NCI-H1694 (cell line): ENCODE measurements at regions not wholly inside any gene's neighbourhood (a gene's known extent, or its start where the extent isn't known, plus 50 kb on each side); places are given as distances from the start of the nearest gene placed in this dataset.
A peak's percentile ranks its signal among the peaks of the same experiment; 100 is the strongest.

ENCODE experiments used
- DNase-seq: peaks from one replicate; lab custom pipeline; 2025; lab: John Stamatoyannopoulos, UW

DNA sequence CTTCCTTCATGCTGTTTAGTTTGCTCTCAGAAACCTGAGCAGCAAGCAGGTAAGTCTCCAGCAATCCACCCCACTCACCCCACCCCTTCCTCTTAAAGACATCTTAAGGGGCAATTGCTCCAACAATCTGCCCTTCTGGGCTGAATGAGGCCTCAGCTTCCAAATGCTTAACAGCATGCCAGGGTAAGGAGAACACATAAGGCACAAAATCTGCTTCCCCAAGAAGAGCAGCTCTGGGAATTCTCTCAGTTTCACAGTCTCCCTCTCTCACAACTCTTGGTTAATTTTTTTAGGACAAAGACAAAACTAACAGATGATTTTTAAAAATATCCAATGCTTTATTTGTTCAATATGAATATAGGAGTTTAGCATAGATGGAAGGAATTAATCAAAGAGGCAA, 288.9 kb upstream of the CCDC196 start:
- no peak for DNase-seq

DNA sequence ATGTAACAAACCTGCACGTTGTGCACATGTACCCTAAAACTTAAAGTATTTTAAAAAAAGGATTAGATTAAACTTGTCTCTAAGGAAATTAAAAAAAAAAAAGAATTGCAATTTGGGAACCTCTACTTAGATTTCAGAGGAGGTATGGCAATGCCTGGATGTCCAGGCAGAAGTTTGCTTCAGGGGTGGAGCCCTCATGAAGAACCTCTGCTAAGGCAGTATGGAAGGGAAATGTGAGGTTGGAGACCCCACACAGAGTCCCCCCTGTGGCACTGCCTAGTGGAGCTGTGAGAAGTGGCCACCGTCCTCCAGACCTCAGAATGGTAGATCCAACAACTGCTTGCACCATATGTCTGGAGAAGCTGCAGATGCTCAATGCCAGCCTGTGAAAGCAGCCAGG, 279.6 kb upstream of the CCDC196 start:
- peak; percentile 9 for DNase-seq

GRCh38 chr14:66216763-66217162, 269.4 kb upstream of the CCDC196 start:
- no peak for DNase-seq

GRCh38 chr14:66219886-66220285, 266.3 kb upstream of the CCDC196 start:
- no peak for DNase-seq

- no peak for DNase-seq
Observed at GRCh38 chr14:66224492-66225178, 261.5 kb upstream of the CCDC196 start.

- no peak for DNase-seq
Observed at GRCh38 chr14:66225337-66225736, 260.8 kb upstream of the CCDC196 start.

- no peak for DNase-seq
Observed at GRCh38 chr14:66228267-66228970, 257.8 kb upstream of the CCDC196 start.

DNA sequence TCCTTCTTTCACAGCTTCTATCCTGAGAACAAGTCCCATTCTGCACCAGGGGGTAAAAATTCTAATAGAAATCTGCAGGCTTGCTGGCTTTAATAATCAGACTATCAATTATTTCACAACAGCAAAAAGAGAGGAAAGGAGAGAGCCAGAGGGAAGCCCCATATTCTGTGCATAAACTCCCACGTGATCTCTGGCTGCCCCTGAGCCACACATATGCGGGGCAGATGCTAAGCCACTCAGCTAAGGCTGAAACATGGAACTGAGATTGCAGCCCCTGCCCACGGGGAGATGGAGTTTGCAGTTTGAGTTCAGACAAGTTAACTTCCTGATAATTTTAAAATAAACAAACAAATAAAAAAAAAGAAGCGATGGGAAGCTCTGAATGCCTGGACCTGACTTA, 254.4 kb upstream of the CCDC196 start:
- no peak for DNase-seq

- DNase-seq: no peak
Observed at GRCh38 chr14:66233591-66233990, 252.6 kb upstream of the CCDC196 start.

- DNase-seq: no peak
Observed at GRCh38 chr14:66234411-66234810, 251.8 kb upstream of the CCDC196 start.

DNA sequence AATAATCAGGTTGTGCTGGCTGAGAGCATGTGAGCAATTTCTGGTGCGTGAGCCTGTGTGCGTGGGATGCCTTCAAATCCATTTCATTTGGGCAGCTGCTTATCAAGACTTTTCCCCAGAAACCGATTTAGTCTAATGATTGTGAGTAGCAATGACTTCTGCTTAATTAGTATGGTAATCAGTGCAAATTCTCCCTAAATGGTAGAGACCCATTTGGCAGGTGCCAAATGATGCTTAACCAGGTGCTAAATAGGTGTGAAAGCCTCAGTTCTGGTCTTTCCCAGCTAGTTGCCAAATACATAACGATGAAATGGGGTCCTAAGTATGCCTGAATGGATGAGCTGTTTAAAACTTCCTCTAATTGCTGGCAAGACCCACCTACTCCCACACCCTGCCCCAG, 248.4 kb upstream of the CCDC196 start:
- DNase-seq: no peak

GRCh38 chr14:66238969-66239368, 247.2 kb upstream of the CCDC196 start:
- no peak for DNase-seq

DNA sequence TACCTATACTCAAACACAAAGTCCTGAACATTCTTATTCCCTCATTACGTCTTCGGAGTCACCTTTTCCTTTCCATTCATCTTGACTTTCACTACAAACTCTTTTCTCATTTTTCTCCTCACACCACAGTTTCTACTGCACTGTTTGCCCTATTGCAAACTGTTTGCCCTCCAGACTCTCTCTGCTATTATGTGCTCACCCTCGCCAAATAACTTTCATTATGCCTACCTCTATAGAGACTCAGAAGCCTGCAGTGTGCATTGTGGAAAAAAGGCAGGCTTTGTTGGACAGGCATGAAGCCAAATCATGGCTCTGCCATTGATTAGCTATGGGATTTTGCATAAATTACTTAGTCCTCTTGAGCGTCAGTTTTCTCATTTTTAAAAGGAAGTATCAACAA, 246.6 kb upstream of the CCDC196 start:
- DNase-seq: no peak

DNA sequence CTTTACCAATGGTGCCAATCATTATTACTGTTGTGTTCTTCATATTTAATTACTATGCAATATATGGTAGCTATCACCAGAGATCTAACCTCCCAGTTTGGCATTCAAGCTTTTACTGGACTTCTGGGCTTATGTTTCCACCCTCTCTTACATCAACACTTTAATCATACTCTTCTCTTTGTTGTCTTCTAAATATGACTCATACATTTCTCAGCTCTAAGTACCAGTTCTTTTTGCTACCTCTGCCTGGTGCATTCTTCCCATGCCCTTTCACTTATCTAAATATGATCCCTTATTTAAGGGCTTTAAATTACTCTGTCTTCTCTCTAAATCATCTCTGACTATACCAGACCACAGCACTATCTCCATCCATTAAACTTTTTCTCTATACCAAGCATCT, 246.1 kb upstream of the CCDC196 start:
- DNase-seq: no peak

GRCh38 chr14:66242001-66242400, 244.2 kb upstream of the CCDC196 start:
- DNase-seq: peak; percentile 36

- DNase-seq: no peak
Observed at GRCh38 chr14:66244834-66245233, 241.3 kb upstream of the CCDC196 start.

GRCh38 chr14:66247662-66248193, 238.4 kb upstream of the CCDC196 start:
- no peak for DNase-seq

GRCh38 chr14:66248256-66248655, 237.9 kb upstream of the CCDC196 start:
- DNase-seq: peak; percentile 57

- no peak for DNase-seq
Observed at GRCh38 chr14:66249544-66249943, 236.6 kb upstream of the CCDC196 start.

DNA sequence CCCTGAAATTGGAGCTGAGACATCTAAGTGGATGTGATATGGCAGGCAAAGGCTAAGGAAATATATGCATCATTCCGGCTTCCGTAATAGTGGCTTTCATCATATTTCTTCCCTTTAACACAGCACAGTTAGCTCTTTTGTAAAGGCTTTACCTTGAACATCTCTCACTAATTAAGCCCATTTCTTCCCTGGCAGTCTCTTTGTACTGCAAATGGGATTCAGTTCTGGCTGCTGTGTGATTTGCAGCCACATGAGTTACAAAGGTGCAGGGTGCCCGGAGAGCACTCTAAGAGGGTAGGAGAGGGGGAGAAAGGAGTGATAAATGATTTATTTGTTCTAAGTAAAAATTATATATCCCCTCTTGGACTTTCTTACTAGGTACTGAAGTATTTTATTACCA, 232.1 kb upstream of the CCDC196 start:
- DNase-seq: no peak

DNA sequence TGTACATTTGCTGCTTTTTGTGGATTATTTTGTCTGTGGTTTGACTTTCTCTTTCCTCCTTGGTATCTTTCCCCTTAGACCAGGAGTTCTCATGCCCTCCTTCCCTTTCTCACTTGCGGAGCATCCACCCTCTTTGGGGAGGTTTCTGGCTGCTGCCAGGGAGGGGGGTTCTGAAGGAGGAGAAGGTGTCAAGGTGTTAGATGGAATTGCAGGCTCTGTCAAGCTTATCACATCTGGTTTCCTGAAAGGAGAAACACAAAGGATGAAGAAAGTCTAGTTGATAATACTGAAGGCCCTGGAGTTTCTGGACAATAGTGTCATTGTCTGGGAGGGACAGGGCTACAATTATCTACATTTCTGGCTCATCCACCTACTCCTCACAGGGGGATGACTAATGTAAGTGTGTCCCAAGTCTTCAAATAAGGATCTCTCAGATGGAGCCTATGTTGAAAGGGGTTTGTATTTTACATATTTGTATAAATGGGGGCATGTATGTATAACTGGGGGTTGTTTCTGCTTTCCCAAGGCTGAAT, 217.3 kb upstream of the CCDC196 start:
- DNase-seq: no peak

DNA sequence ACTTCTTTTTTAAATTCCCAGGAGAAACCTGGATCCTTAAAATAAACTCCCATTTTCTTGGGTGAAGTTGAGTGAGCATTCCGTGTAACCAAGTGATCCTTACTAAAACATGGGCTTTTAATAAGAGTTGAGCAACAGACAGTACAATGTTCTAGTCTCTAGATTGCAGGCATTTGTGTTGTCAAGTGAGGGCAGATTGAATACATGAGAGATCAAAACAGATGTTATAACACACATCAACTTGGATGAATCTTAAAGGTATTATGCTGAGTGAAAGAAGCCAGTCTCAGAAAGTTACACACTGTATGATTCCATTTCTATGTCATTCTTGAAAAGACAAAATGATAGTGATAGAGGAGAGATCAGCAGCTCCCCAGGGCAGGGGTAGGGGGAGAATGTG, 213.9 kb upstream of the CCDC196 start:
- no peak for DNase-seq

DNA sequence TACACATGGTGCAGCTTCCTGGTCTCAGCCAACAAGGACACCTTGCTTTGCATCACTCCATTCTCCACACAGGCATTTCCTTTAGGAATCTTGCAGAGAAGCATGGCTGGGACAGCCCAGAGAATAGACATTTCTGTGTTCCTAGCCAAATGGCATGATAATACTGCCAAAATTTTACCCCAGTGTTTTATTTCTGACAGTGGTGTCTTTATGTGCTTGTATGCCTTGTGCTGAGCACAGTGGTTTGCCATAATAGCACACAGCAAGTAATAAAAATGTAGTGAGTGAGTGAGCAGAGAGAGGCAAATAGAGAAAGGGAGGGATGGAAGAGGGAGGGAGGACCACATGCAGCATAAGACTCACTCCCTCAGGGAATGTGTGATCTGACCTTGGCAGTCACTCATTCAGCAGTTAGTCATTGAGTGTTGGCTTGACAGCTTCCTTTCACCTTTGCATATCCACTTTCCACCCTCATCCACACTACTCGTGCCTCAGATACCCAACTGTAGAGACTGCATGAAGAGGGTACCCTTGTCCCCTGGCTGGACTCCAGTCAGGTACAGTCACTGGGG, 212.8 kb upstream of the CCDC196 start:
- DNase-seq: no peak
